K562 (cell line): ENCODE measurements at regions not wholly inside any gene's neighbourhood (a gene's known extent, or its start where the extent isn't known, plus 50 kb on each side); places are given as distances from the start of the nearest gene placed in this dataset.

Experiments used
- ATAC-seq: fragments of 200-7000 bp; cut with Tn5 transposase; 3 replicates; pipeline ENCODE4 v1.9.1; 2020; ENCODE audit warnings: moderate library complexity
- BruUV-seq: library from RNA; stranded (reverse); fragments of 400-500 nt; replicated peaks from 2 replicates; lab custom pipeline; 2021; lab: Mats Ljungman, UMichigan
- CTCF ChIA-PET: fragments of 300-600 bp; formaldehyde crosslinking; extraction: SDS; loops from one replicate; lab custom pipeline; 2021; ENCODE audit warnings: low intra/inter-chr PET ratio; lab: Yijun Ruan, JAX
- POLR2A ChIA-PET: fragments of 300-600, 350-650 bp; sonication (Branson Sonifier 250); formaldehyde crosslinking; extraction: SDS; loops from one replicate; lab custom pipeline; 2021; ENCODE audit warnings: antibody characterized with exemption, inconsistent platforms; lab: Yijun Ruan, JAX
- DNase-seq, 4 experiments: peaks; one replicate each; pipeline versions ENCODE4 v3.0.0 to v3.0.0-alpha.2; 2011 to 2018; ENCODE audit warnings: low spot score in 3 of 4, mixed read lengths in 3 of 4; ENCODE audit errors: extremely low read depth in 1 of 4
- FAIRE-seq: peaks from 2 replicates; lab custom pipeline; 2011; peaks lifted over from hg19 to GRCh38; lab: Jason Lieb, UNC
- H2AFZ ChIP-seq: 2 replicates; pipeline ENCODE4 v1.6.0; 2011; ENCODE audit warnings: low read depth, low read length, control low read depth, inconsistent platforms
- H3K27ac ChIP-seq: fragments of 200-600 bp; 3 replicates; pipeline ENCODE4 v1.8.0; 2011; ENCODE audit warnings: low read depth, mild to moderate bottlenecking, control low read depth, inconsistent platforms, low read length, moderate library complexity, mixed read lengths; ENCODE audit errors: extremely low read depth
- H3K27me3 ChIP-seq, 2 experiments: fragments of 300-600 bp in 1 of 2; 2 replicates in 1 of 2; 3 replicates in 1 of 2; pipeline versions ENCODE4 v1.6.0 to v1.8.0; 2011; ENCODE audit warnings: inconsistent platforms in 2 of 2, low read length in 2 of 2, mild to moderate bottlenecking in 1 of 2, mixed read lengths in 1 of 2, moderate library complexity in 1 of 2; ENCODE audit not compliant: control insufficient read depth in 2 of 2, insufficient read depth in 2 of 2
- H3K36me3 ChIP-seq: fragments of 300-600 bp; 3 replicates; pipeline ENCODE4 v1.8.0; 2011; ENCODE audit warnings: mild to moderate bottlenecking, low read length, inconsistent platforms; ENCODE audit not compliant: control insufficient read depth, insufficient read depth
- H3K4me1 ChIP-seq, 2 experiments: fragments of 200-600 bp in 1 of 2; replicated peaks in 1 of 2; 2 replicates in 1 of 2; 3 replicates in 1 of 2; pipeline versions ENCODE4 v1.5.1 to v1.8.0; 2011; ENCODE audit warnings: inconsistent platforms in 2 of 2, low read length in 2 of 2, mild to moderate bottlenecking in 1 of 2, mixed read lengths in 1 of 2, moderate library complexity in 1 of 2; ENCODE audit not compliant: control insufficient read depth in 2 of 2, insufficient read depth in 2 of 2
- H3K4me2 ChIP-seq: 2 replicates; pipeline ENCODE4 v1.6.1; 2011; ENCODE audit warnings: low read length, control low read depth, inconsistent platforms, mixed read lengths; ENCODE audit not compliant: insufficient read depth
- H3K4me3 ChIP-seq: fragments of 200-600 bp; sonication (generic), shearing (Covaris generic); 2 replicates; pipeline ENCODE4 v1.5.1; 2016; ENCODE audit warnings: control low read depth, inconsistent platforms
- H3K79me2 ChIP-seq: fragments of 200-600 bp; 3 replicates; pipeline ENCODE4 v1.8.0; 2011; ENCODE audit warnings: low read length, inconsistent platforms; ENCODE audit not compliant: control insufficient read depth, insufficient read depth
- H3K9ac ChIP-seq, 2 experiments: 2 replicates each; pipeline versions ENCODE4 v1.6.0 to v1.6.1; 2011; ENCODE audit warnings: low read depth in 2 of 2, low read length in 2 of 2, control low read depth in 1 of 2, inconsistent platforms in 1 of 2, mild to moderate bottlenecking in 1 of 2, mixed read lengths in 1 of 2; ENCODE audit not compliant: insufficient read depth in 1 of 2
- H3K9me1 ChIP-seq: one replicate; pipeline ENCODE4 v1.6.0; 2011; ENCODE audit warnings: inconsistent platforms, mild to moderate bottlenecking, low read length, moderate library complexity; ENCODE audit not compliant: control insufficient read depth, insufficient read depth
- H3K9me3 ChIP-seq: replicated peaks from 2 replicates; pipeline ENCODE4 v1.5.1; 2011; ENCODE audit warnings: low read depth, low read length, inconsistent platforms; ENCODE audit not compliant: control insufficient read depth, insufficient read depth
- H4K20me1 ChIP-seq: replicated peaks from 2 replicates; pipeline ENCODE4 v1.6.1; 2011; ENCODE audit warnings: low read length, inconsistent platforms, mixed read lengths; ENCODE audit not compliant: control insufficient read depth, insufficient read depth
- PPARD ChIP-seq: fragments of 250-450 bp; sonication (Bioruptor Pico); IDR thresholded peaks from 2 replicates; pipeline ENCODE4 v1.8.0; 2022; ENCODE audit warnings: inconsistent platforms, mild to moderate bottlenecking, moderate library complexity
- SAP30 ChIP-seq: fragments of 200-600 bp; sonication (generic); IDR thresholded peaks from 2 replicates; pipeline ENCODE4 v1.6.1; 2012; ENCODE audit warnings: borderline replicate concordance, low read depth, mild to moderate bottlenecking, moderate library complexity, low read length, control low read depth, inconsistent platforms; ENCODE audit not compliant: insufficient read depth, poor library complexity, severe bottlenecking
- TEAD4 ChIP-seq, 2 experiments: sonication (generic) in 1 of 2; formaldehyde crosslinking in 1 of 2; IDR thresholded peaks; 2 replicates each; pipeline versions ENCODE4 v1.6.1 to v1.8.0; 2012 to 2022; ENCODE audit warnings: borderline replicate concordance in 1 of 2, inconsistent platforms in 1 of 2, low read length in 1 of 2, mild to moderate bottlenecking in 1 of 2, missing genetic modification reagents in 1 of 2
- WGBS: fragments of 100-300 bp; shearing (Covaris generic); methylation state at CpG from one replicate; pipeline ENCODE4 v1.1.6; 2016; ENCODE audit warnings: low coverage, mixed read lengths; ENCODE audit not compliant: insufficient coverage; ENCODE audit errors: missing lambda C conversion rate; 5-methylcytosine and 5-hydroxymethylcytosine counted together
- in situ Hi-C: fragments of 300-500 bp; cut with MboI; formaldehyde crosslinking; loops from 4 replicates; pipeline ENCODE4 v1.15.0; 2018; ENCODE audit warnings: inconsistent platforms, mixed read lengths
- intact Hi-C: fragments of 100-400 bp; cut with micrococcal nuclease; formaldehyde crosslinking; loops from 2 replicates; pipeline ENCODE4 v1.14.2; 2022
- TF ChIP-seq, protein P1 (sequence below), 2 experiments: fragments of 450-650 bp; formaldehyde crosslinking in 1 of 2; IDR thresholded peaks; 2 replicates each; pipeline versions ENCODE4 v1.4.0 to v1.6.1; 2014 to 2020; ENCODE audit warnings: mild to moderate bottlenecking in 2 of 2, borderline replicate concordance in 1 of 2, low read depth in 1 of 2

DNA sequence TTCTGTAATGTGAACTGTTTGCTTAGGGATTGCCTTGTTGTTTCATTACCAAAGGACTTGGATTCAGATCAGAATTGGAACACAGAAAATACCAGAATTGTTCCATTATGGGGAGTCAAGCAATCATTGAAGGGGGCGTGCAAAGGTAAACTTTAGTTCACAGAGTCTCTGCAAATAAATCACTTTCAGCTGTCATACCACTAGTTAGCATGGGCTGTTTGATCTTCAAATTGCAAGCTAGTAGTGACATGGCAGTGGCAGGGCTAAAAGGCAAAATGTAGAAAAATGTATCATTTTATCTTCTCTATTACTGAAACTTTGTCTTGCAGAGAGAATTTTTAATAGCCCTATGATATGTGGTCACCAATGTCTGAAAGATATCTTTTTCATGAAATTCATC, 483.2 kb upstream of the NRSN1 start:
- 5% methylated on average over 1 of the region's 1 CpG for WGBS
- ChIA-PET CTCF (no interaction called here), POLR2A (no interaction called here)
- no peaks in the 10 kb centered on the region for H3K9me3 ChIP-seq
- ATAC-seq (no peak), DNase-seq (no peak), FAIRE-seq (no peak)
- no peak overlapping the region for H2AFZ ChIP-seq
- H3K27ac ChIP-seq = no peak overlapping the region
- H3K27me3 ChIP-seq = no peaks in the 10 kb centered on the region
- intact Hi-C loops (no loop called here), in situ Hi-C loops (no loop called here)
- BruUV-seq = no TSS peak
- no peak overlapping the region for H3K9ac ChIP-seq
- H3K4me2 ChIP-seq = no peak overlapping the region
- TF ChIP-seq PPARD (CRISPR knock-in tag) (no peak), SAP30 (no peak), TEAD4 (IDR thresholded peaks at IDR 0.05; ENCODE audit: low read length) (no peak), TEAD4 (CRISPR knock-in tag; IDR thresholded peaks at IDR 0.05; ENCODE audit: borderline replicate concordance) (no peak)
- TF ChIP-seq, protein P1, sequence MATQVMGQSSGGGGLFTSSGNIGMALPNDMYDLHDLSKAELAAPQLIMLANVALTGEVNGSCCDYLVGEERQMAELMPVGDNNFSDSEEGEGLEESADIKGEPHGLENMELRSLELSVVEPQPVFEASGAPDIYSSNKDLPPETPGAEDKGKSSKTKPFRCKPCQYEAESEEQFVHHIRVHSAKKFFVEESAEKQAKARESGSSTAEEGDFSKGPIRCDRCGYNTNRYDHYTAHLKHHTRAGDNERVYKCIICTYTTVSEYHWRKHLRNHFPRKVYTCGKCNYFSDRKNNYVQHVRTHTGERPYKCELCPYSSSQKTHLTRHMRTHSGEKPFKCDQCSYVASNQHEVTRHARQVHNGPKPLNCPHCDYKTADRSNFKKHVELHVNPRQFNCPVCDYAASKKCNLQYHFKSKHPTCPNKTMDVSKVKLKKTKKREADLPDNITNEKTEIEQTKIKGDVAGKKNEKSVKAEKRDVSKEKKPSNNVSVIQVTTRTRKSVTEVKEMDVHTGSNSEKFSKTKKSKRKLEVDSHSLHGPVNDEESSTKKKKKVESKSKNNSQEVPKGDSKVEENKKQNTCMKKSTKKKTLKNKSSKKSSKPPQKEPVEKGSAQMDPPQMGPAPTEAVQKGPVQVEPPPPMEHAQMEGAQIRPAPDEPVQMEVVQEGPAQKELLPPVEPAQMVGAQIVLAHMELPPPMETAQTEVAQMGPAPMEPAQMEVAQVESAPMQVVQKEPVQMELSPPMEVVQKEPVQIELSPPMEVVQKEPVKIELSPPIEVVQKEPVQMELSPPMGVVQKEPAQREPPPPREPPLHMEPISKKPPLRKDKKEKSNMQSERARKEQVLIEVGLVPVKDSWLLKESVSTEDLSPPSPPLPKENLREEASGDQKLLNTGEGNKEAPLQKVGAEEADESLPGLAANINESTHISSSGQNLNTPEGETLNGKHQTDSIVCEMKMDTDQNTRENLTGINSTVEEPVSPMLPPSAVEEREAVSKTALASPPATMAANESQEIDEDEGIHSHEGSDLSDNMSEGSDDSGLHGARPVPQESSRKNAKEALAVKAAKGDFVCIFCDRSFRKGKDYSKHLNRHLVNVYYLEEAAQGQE (IDR thresholded peaks at IDR 0.05; ENCODE audit: borderline replicate concordance) = no peak
- TF ChIP-seq, protein P1 (CRISPR knock-in tag; IDR thresholded peaks at IDR 0.05; ENCODE audit: low read depth) = no peak
- H4K20me1 ChIP-seq = no peaks in the 10 kb centered on the region
- no peaks in the 10 kb centered on the region for H3K79me2 ChIP-seq
- no peaks in the 10 kb centered on the region for H3K9me1 ChIP-seq
- H3K4me3 ChIP-seq = no peak overlapping the region
- no peaks in the 10 kb centered on the region for H3K36me3 ChIP-seq
- no peaks in the 10 kb centered on the region for H3K4me1 ChIP-seq
